GM23338 (cell line): ENCODE measurements at regions not wholly inside any gene's neighbourhood (a gene's known extent, or its start where the extent isn't known, plus 50 kb on each side); places are given as distances from the start of the nearest gene placed in this dataset.

Source experiments
- CREB1 ChIP-seq: fragments of 250-450 bp; sonication (Bioruptor Pico); IDR thresholded peaks from 2 replicates; pipeline ENCODE4 v1.5.0; 2020; ENCODE audit warnings: low read depth, mild to moderate bottlenecking, moderate library complexity
- ETS1 ChIP-seq: IDR thresholded peaks from 2 replicates; pipeline ENCODE4 v1.6.1; 2016; ENCODE audit warnings: antibody characterized with exemption
- EZH2 ChIP-seq: fragments of 200-600 bp; sonication (generic); IDR thresholded peaks from one replicate; pipeline ENCODE4 v1.8.0; 2017; ENCODE audit warnings: antibody characterized with exemption, mild to moderate bottlenecking, low read depth; ENCODE audit not compliant: unreplicated experiment
- EZH2phosphoT487 ChIP-seq: fragments of 200-600 bp; sonication (generic); IDR thresholded peaks from one replicate; pipeline ENCODE4 v1.8.1; 2018; ENCODE audit warnings: antibody characterized with exemption; ENCODE audit not compliant: unreplicated experiment
- JUNB ChIP-seq: IDR thresholded peaks from one replicate; pipeline ENCODE4 v1.6.1; 2016; ENCODE audit warnings: antibody characterized with exemption; ENCODE audit not compliant: unreplicated experiment
- NANOG ChIP-seq: IDR thresholded peaks from 2 replicates; pipeline ENCODE4 v1.6.1; 2016; ENCODE audit warnings: antibody characterized with exemption, borderline replicate concordance
- POLR2AphosphoS5 ChIP-seq: IDR thresholded peaks from 2 replicates; pipeline ENCODE4 v1.6.1; 2016; ENCODE audit warnings: antibody characterized with exemption, low read depth
- REST ChIP-seq: IDR thresholded peaks from one replicate; pipeline ENCODE4 v1.6.1; 2018; ENCODE audit warnings: antibody characterized with exemption; ENCODE audit not compliant: unreplicated experiment
- STAT1 ChIP-seq: IDR thresholded peaks from one replicate; pipeline ENCODE4 v1.6.1; 2016; ENCODE audit warnings: antibody characterized with exemption; ENCODE audit not compliant: unreplicated experiment
- ZNF114 ChIP-seq: fragments of 250-450 bp; sonication (Bioruptor Pico); IDR thresholded peaks from 2 replicates; pipeline ENCODE4 v1.5.0; 2020; ENCODE audit warnings: mild to moderate bottlenecking, moderate library complexity
- ZNF331 ChIP-seq: fragments of 250-450 bp; sonication (Bioruptor Pico); IDR thresholded peaks from 2 replicates; pipeline ENCODE4 v1.5.0; 2020; ENCODE audit warnings: low read depth, mild to moderate bottlenecking, moderate library complexity
- TF ChIP-seq, protein P1 (sequence below), 2 experiments: fragments of 200-600 bp in 1 of 2; sonication (generic) in 1 of 2; conservative IDR thresholded peaks; 2 replicates each; pipeline versions ENCODE4 v1.5.1 to v1.6.1; 2016 to 2017; ENCODE audit warnings: antibody characterized with exemption in 2 of 2, low read depth in 2 of 2, mild to moderate bottlenecking in 2 of 2, moderate library complexity in 1 of 2

DNA sequence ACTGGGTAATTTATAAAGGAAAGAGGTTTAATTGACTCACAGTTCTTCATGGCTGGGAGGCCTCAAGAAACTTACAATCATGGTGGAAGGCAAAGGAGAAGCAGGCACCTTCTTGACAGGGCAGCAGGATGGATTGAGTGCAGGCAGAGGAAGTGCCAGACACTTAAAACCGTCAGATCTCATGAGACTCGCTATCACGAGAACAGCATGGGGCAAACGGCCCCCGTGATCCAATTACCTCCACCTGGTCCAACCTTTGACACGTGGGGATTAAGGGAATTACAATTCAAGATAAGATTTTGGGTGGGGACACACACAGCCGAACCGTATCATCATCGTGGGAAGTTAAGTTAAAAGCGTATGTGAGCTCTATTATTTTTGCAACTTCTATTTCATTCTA, 71.4 kb upstream of the SYN3 start:
- TF ChIP-seq EZH2phosphoT487 = no peak
- TF ChIP-seq, protein P1, sequence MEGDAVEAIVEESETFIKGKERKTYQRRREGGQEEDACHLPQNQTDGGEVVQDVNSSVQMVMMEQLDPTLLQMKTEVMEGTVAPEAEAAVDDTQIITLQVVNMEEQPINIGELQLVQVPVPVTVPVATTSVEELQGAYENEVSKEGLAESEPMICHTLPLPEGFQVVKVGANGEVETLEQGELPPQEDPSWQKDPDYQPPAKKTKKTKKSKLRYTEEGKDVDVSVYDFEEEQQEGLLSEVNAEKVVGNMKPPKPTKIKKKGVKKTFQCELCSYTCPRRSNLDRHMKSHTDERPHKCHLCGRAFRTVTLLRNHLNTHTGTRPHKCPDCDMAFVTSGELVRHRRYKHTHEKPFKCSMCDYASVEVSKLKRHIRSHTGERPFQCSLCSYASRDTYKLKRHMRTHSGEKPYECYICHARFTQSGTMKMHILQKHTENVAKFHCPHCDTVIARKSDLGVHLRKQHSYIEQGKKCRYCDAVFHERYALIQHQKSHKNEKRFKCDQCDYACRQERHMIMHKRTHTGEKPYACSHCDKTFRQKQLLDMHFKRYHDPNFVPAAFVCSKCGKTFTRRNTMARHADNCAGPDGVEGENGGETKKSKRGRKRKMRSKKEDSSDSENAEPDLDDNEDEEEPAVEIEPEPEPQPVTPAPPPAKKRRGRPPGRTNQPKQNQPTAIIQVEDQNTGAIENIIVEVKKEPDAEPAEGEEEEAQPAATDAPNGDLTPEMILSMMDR (conservative IDR thresholded peaks at IDR 0.05; ENCODE audit: low read depth in 2 of 2) = no peak
- no peak for TF ChIP-seq POLR2AphosphoS5
- TF ChIP-seq EZH2 = no peak
- TF ChIP-seq CREB1 (CRISPR knock-in tag) = no peak
- TF ChIP-seq REST = no peak
- no peak for TF ChIP-seq ZNF331
- no peak for TF ChIP-seq ETS1
- TF ChIP-seq JUNB = no peak
- TF ChIP-seq ZNF114 (CRISPR knock-in tag) = no peak
- no peak for TF ChIP-seq STAT1
- TF ChIP-seq NANOG = no peak
